ENCODE measurements at regions not wholly inside any gene's neighbourhood (a gene's known extent, or its start where the extent isn't known, plus 50 kb on each side); places are given as distances from the start of the nearest gene placed in this dataset.

GRCh38 chr6:167708501-167709094 is 118.1 kb upstream of the AFDN start:
- no peak for TF ChIP-seq CTCF (IDR thresholded peaks at IDR 0.05; ENCODE audit: insufficient read depth, low read length, poor library complexity, severe bottlenecking)
- TF ChIP-seq EZH2phosphoT487 (conservative IDR thresholded peaks at IDR 0.05; ENCODE audit: low read length): no peak
